ENCODE measurements at regions not wholly inside any gene's neighbourhood (a gene's known extent, or its start where the extent isn't known, plus 50 kb on each side); places are given as distances from the start of the nearest gene placed in this dataset.

- H3K79me2 ChIP-seq (ENCODE audit: control insufficient read depth, insufficient read depth, low read length, poor library complexity): no peaks in the 10 kb centered on the region
- no peaks in the 10 kb centered on the region for H3K4me1 ChIP-seq (ENCODE audit: control insufficient read depth in 1 of 2, insufficient read depth in 2 of 2, low read length in 2 of 2)
- H3K9me3 ChIP-seq (ENCODE audit: insufficient read depth, low read depth, low read length): no peaks in the 10 kb centered on the region
- H2BK120ac ChIP-seq (ENCODE audit: insufficient read depth, low read length, poor library complexity): no peak overlapping the region
- no peak overlapping the region for H3K4me3 ChIP-seq (ENCODE audit: low read depth, low read length)
- no peak overlapping the region for H3K23ac ChIP-seq (ENCODE audit: low read length)
- no peaks in the 10 kb centered on the region for H3K27me3 ChIP-seq (ENCODE audit: insufficient read depth, low read length)
- no peak overlapping the region for H2AFZ ChIP-seq (ENCODE audit: insufficient read depth, low read length, poor library complexity)
- H3K4ac ChIP-seq (ENCODE audit: low read depth, low read length): no peak overlapping the region
- no peak overlapping the region for H4K8ac ChIP-seq (ENCODE audit: low read depth, low read length)
- no peak overlapping the region for H3K18ac ChIP-seq (ENCODE audit: low read length)
- H3K36me3 ChIP-seq (ENCODE audit: control insufficient read depth in 1 of 2, insufficient read depth in 2 of 2, low read length in 2 of 2): no peaks in the 10 kb centered on the region
- no peak overlapping the region for H2BK12ac ChIP-seq (ENCODE audit: low read length)
- H3K79me1 ChIP-seq (ENCODE audit: low read length): no peaks in the 10 kb centered on the region
- H4K91ac ChIP-seq (ENCODE audit: low read depth, low read length): no peak overlapping the region
- no peak overlapping the region for H4K12ac ChIP-seq (ENCODE audit: low read depth, low read length)
- no peak overlapping the region for H3K4me2 ChIP-seq (ENCODE audit: low read length)
- no peak overlapping the region for H3K14ac ChIP-seq (ENCODE audit: low read length)
- H3K9ac ChIP-seq (ENCODE audit: low read length): no peak overlapping the region
- no peak for DNase-seq
- no peak overlapping the region for H2BK5ac ChIP-seq (ENCODE audit: low read depth, low read length, poor library complexity)
- no peak overlapping the region for H2AK5ac ChIP-seq (ENCODE audit: low read length)
- no CpG with 5 or more reads among the region's 6 CpGs for WGBS (ENCODE audit: extremely low coverage, insufficient coverage, insufficient read length)
- H3K27ac ChIP-seq (ENCODE audit: low read depth, low read length): no peak overlapping the region
Measured at GRCh38 chr1:194277927-194278326, 1091.5 kb upstream of the B3GALT2 start.

- H4K12ac ChIP-seq (ENCODE audit: low read depth, low read length): no peak overlapping the region
- no peak overlapping the region for H2BK12ac ChIP-seq (ENCODE audit: low read length)
- no peak overlapping the region for H2AK5ac ChIP-seq (ENCODE audit: low read length)
- H3K18ac ChIP-seq (ENCODE audit: low read length): no peak overlapping the region
- no peak overlapping the region for H3K4me2 ChIP-seq (ENCODE audit: low read length)
- no peaks in the 10 kb centered on the region for H3K36me3 ChIP-seq (ENCODE audit: control insufficient read depth in 1 of 2, insufficient read depth in 2 of 2, low read length in 2 of 2)
- no peaks in the 10 kb centered on the region for H3K27me3 ChIP-seq (ENCODE audit: insufficient read depth, low read length)
- WGBS (ENCODE audit: extremely low coverage, insufficient coverage, insufficient read length): no CpG with 5 or more reads among the region's 1 CpG
- H3K4me3 ChIP-seq (ENCODE audit: low read depth, low read length): no peak overlapping the region
- H3K27ac ChIP-seq (ENCODE audit: low read depth, low read length): no peak overlapping the region
- H3K14ac ChIP-seq (ENCODE audit: low read length): no peak overlapping the region
- no peak overlapping the region for H4K8ac ChIP-seq (ENCODE audit: low read depth, low read length)
- H3K4me1 ChIP-seq (ENCODE audit: control insufficient read depth in 1 of 2, insufficient read depth in 2 of 2, low read length in 2 of 2): no peaks in the 10 kb centered on the region
- DNase-seq: no peak
- H2AFZ ChIP-seq (ENCODE audit: insufficient read depth, low read length, poor library complexity): no peak overlapping the region
- no peak overlapping the region for H3K9ac ChIP-seq (ENCODE audit: low read length)
- no peak overlapping the region for H2BK5ac ChIP-seq (ENCODE audit: low read depth, low read length, poor library complexity)
- H3K4ac ChIP-seq (ENCODE audit: low read depth, low read length): no peak overlapping the region
- no peaks in the 10 kb centered on the region for H3K9me3 ChIP-seq (ENCODE audit: insufficient read depth, low read depth, low read length)
- no peak overlapping the region for H2BK120ac ChIP-seq (ENCODE audit: insufficient read depth, low read length, poor library complexity)
- H3K23ac ChIP-seq (ENCODE audit: low read length): no peak overlapping the region
- H3K79me2 ChIP-seq (ENCODE audit: control insufficient read depth, insufficient read depth, low read length, poor library complexity): no peaks in the 10 kb centered on the region
- no peak overlapping the region for H4K91ac ChIP-seq (ENCODE audit: low read depth, low read length)
- H3K79me1 ChIP-seq (ENCODE audit: low read length): no peaks in the 10 kb centered on the region
Measured at GRCh38 chr1:194273660-194274059, 1087.2 kb upstream of the B3GALT2 start.

GRCh38 chr1:194268839-194269238, 1082.4 kb upstream of the B3GALT2 start:
- H3K27ac ChIP-seq (ENCODE audit: low read depth, low read length): no peak overlapping the region
- no peak overlapping the region for H3K9ac ChIP-seq (ENCODE audit: low read length)
- no peak overlapping the region for H3K4me2 ChIP-seq (ENCODE audit: low read length)
- peak in 1 of 2 donors; percentile 43 for DNase-seq
- H2BK5ac ChIP-seq (ENCODE audit: low read depth, low read length, poor library complexity): no peak overlapping the region
- H4K8ac ChIP-seq (ENCODE audit: low read depth, low read length): no peak overlapping the region
- no peak overlapping the region for H3K18ac ChIP-seq (ENCODE audit: low read length)
- no peak overlapping the region for H2BK12ac ChIP-seq (ENCODE audit: low read length)
- H3K27me3 ChIP-seq (ENCODE audit: insufficient read depth, low read length): no peaks in the 10 kb centered on the region
- H3K4me3 ChIP-seq (ENCODE audit: low read depth, low read length): no peak overlapping the region
- H3K23ac ChIP-seq (ENCODE audit: low read length): no peak overlapping the region
- H4K12ac ChIP-seq (ENCODE audit: low read depth, low read length): no peak overlapping the region
- no peak overlapping the region for H4K91ac ChIP-seq (ENCODE audit: low read depth, low read length)
- no peaks in the 10 kb centered on the region for H3K4me1 ChIP-seq (ENCODE audit: control insufficient read depth in 1 of 2, insufficient read depth in 2 of 2, low read length in 2 of 2)
- H2BK120ac ChIP-seq (ENCODE audit: insufficient read depth, low read length, poor library complexity): no peak overlapping the region
- no peak overlapping the region for H2AK5ac ChIP-seq (ENCODE audit: low read length)
- H3K79me1 ChIP-seq (ENCODE audit: low read length): no peaks in the 10 kb centered on the region
- H3K4ac ChIP-seq (ENCODE audit: low read depth, low read length): no peak overlapping the region
- H3K14ac ChIP-seq (ENCODE audit: low read length): no peak overlapping the region
- peaks cover 3% of the 10 kb centered on the region for H3K9me3 ChIP-seq (ENCODE audit: insufficient read depth, low read depth, low read length)
- H3K36me3 ChIP-seq (ENCODE audit: control insufficient read depth in 1 of 2, insufficient read depth in 2 of 2, low read length in 2 of 2): peaks cover 0 to 2% of the 10 kb centered on the region in 2 experiments
- no peak overlapping the region for H2AFZ ChIP-seq (ENCODE audit: insufficient read depth, low read length, poor library complexity)
- H3K79me2 ChIP-seq (ENCODE audit: control insufficient read depth, insufficient read depth, low read length, poor library complexity): no peaks in the 10 kb centered on the region

GRCh38 chr1:194267021-194267420, 1080.6 kb upstream of the B3GALT2 start:
- Histone ChIP-seq H3K9me3 (ENCODE audit: insufficient read depth, low read depth, low read length) (peaks cover 4% of the 10 kb centered on the region), H2BK12ac (ENCODE audit: low read length) (no peak overlapping the region), H3K14ac (ENCODE audit: low read length) (no peak overlapping the region), H3K4me1 (ENCODE audit: control insufficient read depth in 1 of 2, insufficient read depth in 2 of 2, low read length in 2 of 2) (no peaks in the 10 kb centered on the region), H4K91ac (ENCODE audit: low read depth, low read length) (no peak overlapping the region), H3K4ac (ENCODE audit: low read depth, low read length) (no peak overlapping the region), H4K12ac (ENCODE audit: low read depth, low read length) (no peak overlapping the region), H2AK5ac (ENCODE audit: low read length) (no peak overlapping the region), H3K23ac (ENCODE audit: low read length) (no peak overlapping the region), H3K79me1 (ENCODE audit: low read length) (no peaks in the 10 kb centered on the region), H2AFZ (ENCODE audit: insufficient read depth, low read length, poor library complexity) (no peak overlapping the region), H2BK5ac (ENCODE audit: low read depth, low read length, poor library complexity) (no peak overlapping the region), H3K36me3 (ENCODE audit: control insufficient read depth in 1 of 2, insufficient read depth in 2 of 2, low read length in 2 of 2) (peaks cover 0 to 2% of the 10 kb centered on the region in 2 experiments), H3K4me2 (ENCODE audit: low read length) (no peak overlapping the region), H2BK120ac (ENCODE audit: insufficient read depth, low read length, poor library complexity) (no peak overlapping the region), H3K18ac (ENCODE audit: low read length) (no peak overlapping the region), H4K8ac (ENCODE audit: low read depth, low read length) (no peak overlapping the region), H3K79me2 (ENCODE audit: control insufficient read depth, insufficient read depth, low read length, poor library complexity) (no peaks in the 10 kb centered on the region), H3K27ac (ENCODE audit: low read depth, low read length) (no peak overlapping the region), H3K4me3 (ENCODE audit: low read depth, low read length) (no peak overlapping the region), H3K9ac (ENCODE audit: low read length) (no peak overlapping the region), H3K27me3 (ENCODE audit: insufficient read depth, low read length) (no peaks in the 10 kb centered on the region)
- no CpG with 5 or more reads among the region's 2 CpGs for WGBS (ENCODE audit: extremely low coverage, insufficient coverage, insufficient read length)
- DNase-seq: peak in 1 of 2 donors; percentile 53
